GM12864 (cell line): ENCODE measurements at regions not wholly inside any gene's neighbourhood (a gene's known extent, or its start where the extent isn't known, plus 50 kb on each side); places are given as distances from the start of the nearest gene placed in this dataset.

ENCODE experiments used
- DNase-seq: peaks from one replicate; pipeline ENCODE4 v3.0.0-alpha.2; 2011; ENCODE audit warnings: low read depth
- H3K4me3 ChIP-seq: 2 replicates; pipeline ENCODE4 v1.5.1; 2011; ENCODE audit warnings: mild to moderate bottlenecking, low read depth, low read length, control low read depth
- CTCF ChIP-seq: IDR thresholded peaks from 2 replicates; pipeline ENCODE4 v1.5.1; 2011; ENCODE audit warnings: low read depth, mild to moderate bottlenecking, moderate library complexity, low read length, control low read depth, inconsistent platforms; ENCODE audit errors: missing control alignments

- no peak overlapping the region for H3K4me3 ChIP-seq
- TF ChIP-seq CTCF: no peak
- no peak for DNase-seq
Measured at GRCh38 chr7:115128154-115128553, 206.3 kb downstream of the MDFIC start.

GRCh38 chr7:115127399-115128021 lies 205.6 kb downstream of the MDFIC start:
- TF ChIP-seq CTCF: no peak
- H3K4me3 ChIP-seq: no peak overlapping the region
- no peak for DNase-seq

GRCh38 chr7:115125750-115126149 lies 203.9 kb downstream of the MDFIC start:
- no peak for DNase-seq
- TF ChIP-seq CTCF: no peak
- no peak overlapping the region for H3K4me3 ChIP-seq

- no peak overlapping the region for H3K4me3 ChIP-seq
- TF ChIP-seq CTCF: no peak
- DNase-seq: no peak
Measured at GRCh38 chr7:115125312-115125711, 203.4 kb downstream of the MDFIC start.

- TF ChIP-seq CTCF: no peak
- no peak for DNase-seq
Measured at GRCh38 chr7:115124409-115124939, 202.6 kb downstream of the MDFIC start.

GRCh38 chr7:115123441-115123840 lies 201.5 kb downstream of the MDFIC start:
- no peak overlapping the region for H3K4me3 ChIP-seq
- no peak for TF ChIP-seq CTCF
- DNase-seq: no peak

More at GRCh38 chr7:115124409-115124939, 202.6 kb downstream of the MDFIC start:
- H3K4me3 ChIP-seq: no peak overlapping the region

GRCh38 chr7:115122388-115122787 lies 200.5 kb downstream of the MDFIC start:
- no peak for TF ChIP-seq CTCF
- no peak overlapping the region for H3K4me3 ChIP-seq
- no peak for DNase-seq
